HL-60 (cell line): ENCODE measurements at regions not wholly inside any gene's neighbourhood (a gene's known extent, or its start where the extent isn't known, plus 50 kb on each side); places are given as distances from the start of the nearest gene placed in this dataset.

Experiments used
- POLR2AphosphoS5 ChIP-seq: IDR thresholded peaks from 2 replicates; pipeline ENCODE4 v1.6.1; 2012; ENCODE audit warnings: low read depth
- TF ChIP-seq, protein P1 (sequence below): IDR thresholded peaks from one replicate; pipeline ENCODE4 v1.5.1; 2011; ENCODE audit warnings: low read length, control low read depth, inconsistent platforms; ENCODE audit not compliant: insufficient read depth

DNA sequence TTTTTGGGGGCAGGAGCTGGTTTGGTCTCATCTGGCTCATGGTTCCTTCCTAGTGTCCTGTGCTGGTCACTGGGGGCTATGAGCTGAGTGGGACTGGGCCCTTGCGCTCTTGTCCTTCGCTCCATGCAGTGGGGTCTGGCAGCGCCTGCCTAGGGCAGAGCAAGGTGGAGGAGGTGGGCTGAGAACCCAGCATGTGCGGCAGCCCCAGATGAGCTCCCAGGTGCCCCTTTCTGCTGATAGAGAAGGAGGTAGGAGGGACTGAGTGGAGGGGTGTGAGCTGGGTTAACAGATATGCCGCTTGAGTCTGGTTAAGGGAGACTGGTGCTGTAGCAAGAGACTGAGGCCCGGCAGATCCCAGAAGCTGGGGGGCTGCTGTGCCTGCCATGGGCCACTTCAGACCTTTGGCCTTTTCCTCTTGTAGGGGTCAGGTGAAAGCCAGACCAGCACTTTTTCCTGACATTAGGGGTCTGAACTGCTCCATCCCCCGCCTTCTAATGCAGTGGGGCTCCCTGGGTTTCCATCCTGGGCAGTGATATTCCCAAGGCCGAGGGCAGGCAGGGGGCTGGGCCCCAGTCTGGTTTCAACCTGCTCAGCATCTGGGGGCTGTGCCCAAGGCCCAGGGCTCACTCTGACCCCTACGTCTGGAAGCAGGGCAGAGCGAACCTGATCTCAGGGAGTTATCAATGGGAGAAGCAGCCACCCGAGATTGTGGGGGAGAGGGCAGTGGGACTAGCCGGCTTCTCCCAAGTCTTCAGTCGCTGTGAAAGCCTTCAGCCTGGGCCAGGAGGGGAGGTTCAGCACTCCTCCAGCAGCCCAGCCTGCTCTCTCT lies 62.9 kb upstream of the PRR23C start:
- no peak for TF ChIP-seq POLR2AphosphoS5
- TF ChIP-seq, protein P1, sequence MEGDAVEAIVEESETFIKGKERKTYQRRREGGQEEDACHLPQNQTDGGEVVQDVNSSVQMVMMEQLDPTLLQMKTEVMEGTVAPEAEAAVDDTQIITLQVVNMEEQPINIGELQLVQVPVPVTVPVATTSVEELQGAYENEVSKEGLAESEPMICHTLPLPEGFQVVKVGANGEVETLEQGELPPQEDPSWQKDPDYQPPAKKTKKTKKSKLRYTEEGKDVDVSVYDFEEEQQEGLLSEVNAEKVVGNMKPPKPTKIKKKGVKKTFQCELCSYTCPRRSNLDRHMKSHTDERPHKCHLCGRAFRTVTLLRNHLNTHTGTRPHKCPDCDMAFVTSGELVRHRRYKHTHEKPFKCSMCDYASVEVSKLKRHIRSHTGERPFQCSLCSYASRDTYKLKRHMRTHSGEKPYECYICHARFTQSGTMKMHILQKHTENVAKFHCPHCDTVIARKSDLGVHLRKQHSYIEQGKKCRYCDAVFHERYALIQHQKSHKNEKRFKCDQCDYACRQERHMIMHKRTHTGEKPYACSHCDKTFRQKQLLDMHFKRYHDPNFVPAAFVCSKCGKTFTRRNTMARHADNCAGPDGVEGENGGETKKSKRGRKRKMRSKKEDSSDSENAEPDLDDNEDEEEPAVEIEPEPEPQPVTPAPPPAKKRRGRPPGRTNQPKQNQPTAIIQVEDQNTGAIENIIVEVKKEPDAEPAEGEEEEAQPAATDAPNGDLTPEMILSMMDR = no peak
